C4-2B (cell line): ENCODE measurements at regions not wholly inside any gene's neighbourhood (a gene's known extent, or its start where the extent isn't known, plus 50 kb on each side); places are given as distances from the start of the nearest gene placed in this dataset.

Experiments
- H3K27ac ChIP-seq: fragments of 450-650 bp; 2 replicates; pipeline ENCODE4 v1.5.1; 2017
- CTCF ChIP-seq: fragments of 450-650 bp; conservative IDR thresholded peaks from 2 replicates; pipeline ENCODE4 v1.5.1; 2017; ENCODE audit warnings: mild to moderate bottlenecking
- ZFX ChIP-seq: fragments of 450-650 bp; IDR thresholded peaks from 2 replicates; pipeline ENCODE4 v1.6.1; 2017

- TF ChIP-seq ZFX (no peak), CTCF (no peak)
- no peak overlapping the region for H3K27ac ChIP-seq
Measured at GRCh38 chr16:47921535-47921934, 234.3 kb downstream of the ABCC12 start.

- H3K27ac ChIP-seq = no peak overlapping the region
Measured at GRCh38 chr16:47920709-47921108, 235.1 kb downstream of the ABCC12 start.

GRCh38 chr16:47917118-47917517, 238.7 kb downstream of the ABCC12 start:
- TF ChIP-seq CTCF (no peak), ZFX (no peak)
- H3K27ac ChIP-seq = no peak overlapping the region

More at GRCh38 chr16:47920709-47921108, 235.1 kb downstream of the ABCC12 start:
- TF ChIP-seq ZFX = no peak
- no peak for TF ChIP-seq CTCF

GRCh38 chr16:47916266-47916665, 239.5 kb downstream of the ABCC12 start:
- TF ChIP-seq ZFX (no peak), CTCF (no peak)
- no peak overlapping the region for H3K27ac ChIP-seq

- H3K27ac ChIP-seq = no peak overlapping the region
- TF ChIP-seq CTCF (no peak), ZFX (no peak)
Measured at GRCh38 chr16:47907109-47907508, 248.7 kb downstream of the ABCC12 start.

GRCh38 chr16:47905771-47906170, 250.0 kb downstream of the ABCC12 start:
- H3K27ac ChIP-seq = no peak overlapping the region
- TF ChIP-seq ZFX = no peak
- TF ChIP-seq CTCF = no peak

GRCh38 chr16:47904691-47905090, 251.1 kb downstream of the ABCC12 start:
- TF ChIP-seq ZFX (no peak), CTCF (no peak)
- H3K27ac ChIP-seq = no peak overlapping the region
